Endodermal cell (in vitro differentiated cells): ENCODE measurements at regions not wholly inside any gene's neighbourhood (a gene's known extent, or its start where the extent isn't known, plus 50 kb on each side); places are given as distances from the start of the nearest gene placed in this dataset.

Experiments used
- DNase-seq: peaks from one replicate; pipeline ENCODE4 v3.0.0-alpha.2; 2017
- H3K27ac ChIP-seq: 2 replicates; pipeline ENCODE4 v1.5.1; 2013; ENCODE audit warnings: mild to moderate bottlenecking, low read depth, low read length, moderate library complexity
- H3K27me3 ChIP-seq: 2 replicates; pipeline ENCODE4 v1.6.1; 2013; ENCODE audit warnings: mild to moderate bottlenecking, low read length, moderate library complexity; ENCODE audit not compliant: insufficient read depth, control insufficient read depth, poor library complexity, severe bottlenecking
- H3K36me3 ChIP-seq: 2 replicates; pipeline ENCODE4 v1.7.0; 2013; ENCODE audit warnings: mild to moderate bottlenecking, low read length, moderate library complexity; ENCODE audit not compliant: control insufficient read depth, insufficient read depth
- H3K4me1 ChIP-seq: one replicate; pipeline ENCODE4 v1.7.0; 2013; ENCODE audit warnings: low read length; ENCODE audit not compliant: control insufficient read depth, insufficient read depth
- H3K4me3 ChIP-seq: 2 replicates; pipeline ENCODE4 v1.5.1; 2013; ENCODE audit warnings: mild to moderate bottlenecking, low read length, moderate library complexity
- H3K9ac ChIP-seq: 2 replicates; pipeline ENCODE4 v1.6.1; 2013; ENCODE audit warnings: mild to moderate bottlenecking, low read length, moderate library complexity; ENCODE audit not compliant: poor library complexity, severe bottlenecking; ENCODE audit errors: extremely low read depth
- H3K9me3 ChIP-seq: 2 replicates; pipeline ENCODE4 v1.6.1; 2013; ENCODE audit warnings: mild to moderate bottlenecking, low read length, moderate library complexity; ENCODE audit not compliant: control insufficient read depth
- H3K27ac Mint-ChIP-seq: 2 replicates; pipeline ENCODE4 v1.8.0; 2020; ENCODE audit warnings: mixed read lengths
- H3K27me3 Mint-ChIP-seq: 2 replicates; pipeline ENCODE4 v1.8.0; 2021; ENCODE audit warnings: mild to moderate bottlenecking, mixed read lengths; ENCODE audit not compliant: insufficient read depth
- H3K36me3 Mint-ChIP-seq: 2 replicates; pipeline ENCODE4 v1.8.0; 2020; ENCODE audit warnings: low read depth, mixed read lengths
- H3K4me1 Mint-ChIP-seq: 2 replicates; pipeline ENCODE4 v1.8.0; 2020; ENCODE audit warnings: mixed read lengths
- H3K4me3 Mint-ChIP-seq: 2 replicates; pipeline ENCODE4 v1.8.0; 2020; ENCODE audit warnings: mild to moderate bottlenecking, moderate library complexity, mixed read lengths
- H3K9me3 Mint-ChIP-seq: 2 replicates; pipeline ENCODE4 v1.8.0; 2020; ENCODE audit warnings: mild to moderate bottlenecking, mixed read lengths
- WGBS, 2 experiments: methylation state at CpG; one replicate each; pipeline versions ENCODE4 v1.1.5 to v1.1.7; 2013; ENCODE audit warnings: missing lambda C conversion rate in 2 of 2, mixed read lengths in 1 of 2; ENCODE audit not compliant: insufficient coverage in 1 of 2, insufficient read length in 1 of 2; 5-methylcytosine and 5-hydroxymethylcytosine counted together
- TF ChIP-seq, protein P1 (sequence below): fragments of 200-600 bp; sonication (generic); conservative IDR thresholded peaks from 2 replicates; pipeline ENCODE4 v1.5.0; 2021; ENCODE audit warnings: antibody characterized with exemption, mild to moderate bottlenecking

DNA sequence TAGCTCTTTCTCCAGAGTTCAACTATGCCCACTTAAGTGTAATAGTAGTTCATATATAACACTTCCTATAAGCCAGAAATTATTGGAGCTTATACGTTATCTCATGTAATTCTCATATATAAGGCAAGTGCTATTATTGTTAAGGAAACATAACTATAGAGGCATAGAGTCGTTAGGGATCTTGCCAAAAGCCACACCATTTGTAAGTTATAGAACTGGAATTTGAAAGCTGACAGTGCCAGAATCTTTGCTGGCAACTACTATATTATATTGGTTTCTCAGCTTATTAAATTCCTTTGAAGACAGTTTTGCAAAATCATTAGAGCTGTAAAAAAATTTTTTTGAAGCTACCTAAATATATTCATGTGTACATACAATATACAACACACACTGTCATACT lies 51.0 kb upstream of the MBNL2 start:
- Histone ChIP-seq H3K27ac (no peak overlapping the region), H3K27me3 (peaks cover 56% of the 10 kb centered on the region), H3K4me3 (no peak overlapping the region), H3K4me1 (no peaks in the 10 kb centered on the region), H3K9me3 (peaks cover 4% of the 10 kb centered on the region), H3K36me3 (no peaks in the 10 kb centered on the region), H3K9ac (no peak overlapping the region)
- Mint-ChIP-seq H3K27ac (no peak overlapping the region), H3K4me3 (no peak overlapping the region), H3K9me3 (peaks cover 1% of the 10 kb centered on the region), H3K27me3 (peaks cover 61% of the 10 kb centered on the region), H3K36me3 (no peaks in the 10 kb centered on the region), H3K4me1 (peaks cover 5% of the 10 kb centered on the region)
- WGBS, 2 experiments: 93% methylated on average over 1 of the region's 2 CpGs; no CpG with 5 or more reads in 1 of the 2 experiments
- TF ChIP-seq, protein P1, sequence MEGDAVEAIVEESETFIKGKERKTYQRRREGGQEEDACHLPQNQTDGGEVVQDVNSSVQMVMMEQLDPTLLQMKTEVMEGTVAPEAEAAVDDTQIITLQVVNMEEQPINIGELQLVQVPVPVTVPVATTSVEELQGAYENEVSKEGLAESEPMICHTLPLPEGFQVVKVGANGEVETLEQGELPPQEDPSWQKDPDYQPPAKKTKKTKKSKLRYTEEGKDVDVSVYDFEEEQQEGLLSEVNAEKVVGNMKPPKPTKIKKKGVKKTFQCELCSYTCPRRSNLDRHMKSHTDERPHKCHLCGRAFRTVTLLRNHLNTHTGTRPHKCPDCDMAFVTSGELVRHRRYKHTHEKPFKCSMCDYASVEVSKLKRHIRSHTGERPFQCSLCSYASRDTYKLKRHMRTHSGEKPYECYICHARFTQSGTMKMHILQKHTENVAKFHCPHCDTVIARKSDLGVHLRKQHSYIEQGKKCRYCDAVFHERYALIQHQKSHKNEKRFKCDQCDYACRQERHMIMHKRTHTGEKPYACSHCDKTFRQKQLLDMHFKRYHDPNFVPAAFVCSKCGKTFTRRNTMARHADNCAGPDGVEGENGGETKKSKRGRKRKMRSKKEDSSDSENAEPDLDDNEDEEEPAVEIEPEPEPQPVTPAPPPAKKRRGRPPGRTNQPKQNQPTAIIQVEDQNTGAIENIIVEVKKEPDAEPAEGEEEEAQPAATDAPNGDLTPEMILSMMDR: no peak
- no peak for DNase-seq
